ENCODE measurements at regions not wholly inside any gene's neighbourhood (a gene's known extent, or its start where the extent isn't known, plus 50 kb on each side); places are given as distances from the start of the nearest gene placed in this dataset.

- Histone ChIP-seq H3K36me3 (no peaks in the 10 kb centered on the region), H3K27me3 (peaks cover 0 to 22% (median 0%) of the 10 kb centered on the region in 4 donors), H3K27ac (replicated peaks in 1 of 4) (no peak overlapping the region), H3K4me1 (no peaks in the 10 kb centered on the region), H3K9me3 (peaks cover 0 to 11% (median 3%) of the 10 kb centered on the region in 4 donors), H3K4me3 (no peak overlapping the region)
- no peak for DNase-seq (ENCODE audit: extremely low spot score)
- 93% methylated on average over 6 of the region's 9 CpGs for WGBS
- intact Hi-C loops (cut with DNase I): no loop called here
- TF ChIP-seq CTCF (IDR thresholded peaks at IDR 0.05) (no peak), POLR2AphosphoS5 (IDR thresholded peaks at IDR 0.05) (no peak), POLR2A (IDR thresholded peaks at IDR 0.05; ENCODE audit: low read depth) (no peak), EP300 (IDR thresholded peaks at IDR 0.05) (no peak)
Measured at GRCh38 chr2:172162739-172163336, 60.1 kb upstream of the DLX2 start.

- H3K9me3 ChIP-seq: no peaks in the 10 kb centered on the region
- DNase-seq (ENCODE audit: extremely low spot score): no peak
- peaks cover 0 to 12% (median 12%) of the 10 kb centered on the region in 4 donors for H3K4me1 ChIP-seq
- intact Hi-C loops (cut with DNase I): no loop called here
- H3K27me3 ChIP-seq: peaks cover 0 to 27% (median 8%) of the 10 kb centered on the region in 4 donors
- 81% methylated on average over 3 of the region's 3 CpGs for WGBS
- no peak overlapping the region for H3K27ac ChIP-seq (replicated peaks in 1 of 4)
- TF ChIP-seq EP300 (IDR thresholded peaks at IDR 0.05) (no peak), POLR2A (IDR thresholded peaks at IDR 0.05; ENCODE audit: low read depth) (no peak), CTCF (IDR thresholded peaks at IDR 0.05) (no peak), POLR2AphosphoS5 (IDR thresholded peaks at IDR 0.05) (no peak)
- H3K36me3 ChIP-seq: no peaks in the 10 kb centered on the region
- H3K4me3 ChIP-seq: no peak overlapping the region
Measured at GRCh38 chr2:172168917-172169346, 66.2 kb upstream of the DLX2 start.

GRCh38 chr2:172169611-172170010, 66.9 kb upstream of the DLX2 start:
- Histone ChIP-seq H3K9me3 (no peaks in the 10 kb centered on the region), H3K36me3 (no peaks in the 10 kb centered on the region), H3K27ac (replicated peaks in 1 of 4) (no peak overlapping the region), H3K27me3 (peaks cover 0 to 24% (median 8%) of the 10 kb centered on the region in 4 donors), H3K4me3 (no peak overlapping the region), H3K4me1 (peaks cover 0 to 12% (median 12%) of the 10 kb centered on the region in 4 donors)
- no peak for TF ChIP-seq POLR2AphosphoS5 (IDR thresholded peaks at IDR 0.05)
- TF ChIP-seq CTCF (IDR thresholded peaks at IDR 0.05): no peak
- TF ChIP-seq EP300 (IDR thresholded peaks at IDR 0.05): no peak
- no peak for TF ChIP-seq POLR2A (IDR thresholded peaks at IDR 0.05; ENCODE audit: low read depth)
- intact Hi-C loops (cut with DNase I): no loop called here
- no peak for DNase-seq (ENCODE audit: extremely low spot score)

- Histone ChIP-seq H3K27me3 (peaks cover 0 to 23% (median 8%) of the 10 kb centered on the region in 4 donors), H3K4me3 (peak overlapping the region; percentile 52 to 59 (median 58)), H3K9me3 (no peaks in the 10 kb centered on the region), H3K4me1 (peaks cover 0 to 12% (median 12%) of the 10 kb centered on the region in 4 donors), H3K27ac (replicated peaks in 1 of 4) (peak overlapping the region in 1 of 4 donors; percentile 52), H3K36me3 (no peaks in the 10 kb centered on the region)
- 1% methylated on average over 15 of the region's 58 CpGs for WGBS
- TF ChIP-seq POLR2AphosphoS5 (IDR thresholded peaks at IDR 0.05) (no peak), CTCF (IDR thresholded peaks at IDR 0.05) (peak; percentile 66 to 84 (median 82)), POLR2A (IDR thresholded peaks at IDR 0.05; ENCODE audit: low read depth) (no peak)
- no peak for DNase-seq (ENCODE audit: extremely low spot score)
- intact Hi-C loops (cut with DNase I): loop anchor here (2.0 kb wide), 1 partner anchor 292 kb away; no protein-coding TSS in a partner anchor
Measured at GRCh38 chr2:172172513-172173173, 69.9 kb upstream of the DLX2 start.
